Muscle of arm (tissue), 1 donor: ENCODE measurements at regions not wholly inside any gene's neighbourhood (a gene's known extent, or its start where the extent isn't known, plus 50 kb on each side); places are given as distances from the start of the nearest gene placed in this dataset.

Experiments
- DNase-seq: peaks from one replicate; pipeline ENCODE4 v3.0.0-alpha.2; 2013

DNA sequence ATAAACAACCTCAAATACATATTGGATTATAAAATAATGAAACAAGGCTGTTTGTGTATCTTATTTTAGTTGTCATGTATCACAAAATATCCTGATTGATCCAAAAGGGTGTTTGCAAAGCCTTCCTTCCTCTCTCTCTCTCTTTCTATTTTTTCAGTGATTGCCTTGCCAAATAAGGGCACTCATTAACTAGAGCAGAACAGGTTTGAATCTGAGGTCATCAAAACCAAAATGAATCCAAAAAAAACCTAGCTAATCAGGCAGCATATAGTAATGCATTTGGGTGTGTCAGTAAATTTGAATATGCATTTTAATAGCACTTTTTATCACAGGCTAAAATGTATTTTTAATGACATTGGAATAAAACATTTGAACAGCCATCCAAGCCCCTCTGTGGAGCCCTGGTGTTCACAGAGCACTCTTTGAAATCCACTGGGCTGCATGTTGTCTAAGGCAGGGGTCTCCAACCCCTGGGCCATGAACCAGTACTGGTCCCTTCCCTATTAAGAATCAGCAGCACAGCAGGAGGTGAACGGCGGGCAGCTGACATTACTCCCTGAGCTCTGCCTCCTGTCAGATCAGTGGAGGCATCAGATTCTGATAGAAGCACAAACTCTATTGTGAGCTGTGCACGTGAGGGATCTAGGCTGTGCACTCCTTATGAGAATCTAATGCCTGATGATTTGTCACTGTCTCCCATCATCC is 171.8 kb upstream of the RAI14 start:
- DNase-seq: no peak

DNA sequence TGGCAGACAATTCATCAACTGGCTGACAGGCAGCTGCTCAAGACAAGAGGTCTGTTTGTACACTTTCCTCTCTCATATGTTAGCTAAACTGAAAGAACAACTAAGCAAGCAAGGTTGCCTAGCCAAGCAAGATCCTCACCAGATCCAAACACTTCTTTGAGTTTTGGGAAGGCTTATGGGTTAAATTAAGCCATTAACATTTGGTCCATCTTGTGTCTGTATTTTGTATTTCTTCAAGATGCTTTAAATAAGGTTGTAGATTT is 170.4 kb upstream of the RAI14 start:
- no peak for DNase-seq

DNA sequence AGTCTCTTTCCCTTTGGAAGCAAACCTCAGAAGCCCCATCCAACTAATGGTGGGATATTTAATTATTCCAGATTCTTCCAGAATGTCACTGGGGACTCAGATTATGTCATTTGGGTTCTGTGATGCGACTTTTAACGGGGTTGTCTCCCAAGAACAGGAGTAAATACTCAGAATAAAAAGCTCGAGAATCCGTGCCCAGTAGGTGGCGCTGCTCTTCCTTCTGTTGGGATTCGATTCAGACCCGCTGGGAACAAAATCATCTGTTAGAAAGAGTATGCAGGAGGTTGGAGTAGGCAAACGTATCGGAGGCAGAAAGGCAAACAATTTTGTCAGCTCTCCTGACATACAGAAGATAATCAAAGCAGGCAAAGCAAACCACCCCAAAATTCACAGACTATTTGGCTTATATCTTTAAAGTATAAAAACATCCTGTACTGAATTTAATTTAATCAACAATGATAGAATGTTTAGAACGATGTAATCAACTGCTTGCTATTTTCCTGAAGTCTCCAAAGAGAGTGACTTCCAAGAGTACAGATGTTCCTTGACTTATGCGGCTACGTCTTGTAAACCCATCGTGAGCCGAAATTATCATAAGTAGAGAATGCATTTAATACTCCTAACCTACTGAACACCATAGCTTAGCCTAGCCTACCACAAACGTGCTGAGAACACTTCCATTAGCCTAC is 169.8 kb upstream of the RAI14 start:
- peak; percentile 92 for DNase-seq

DNA sequence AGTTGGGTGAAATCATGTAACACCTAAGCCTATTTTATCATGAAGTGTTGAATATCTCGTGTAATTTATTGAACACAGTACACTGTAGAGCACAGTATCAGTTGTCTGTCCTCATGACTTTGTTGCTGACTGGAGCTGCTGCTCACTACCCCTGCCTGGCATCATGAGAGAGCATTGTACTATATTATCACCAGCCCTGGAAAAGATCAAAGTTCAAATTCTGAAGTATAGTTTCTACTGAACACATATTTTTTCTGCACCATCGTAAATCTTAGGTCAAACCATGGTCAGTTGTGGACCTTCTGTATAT is 169.3 kb upstream of the RAI14 start:
- DNase-seq: no peak

DNA sequence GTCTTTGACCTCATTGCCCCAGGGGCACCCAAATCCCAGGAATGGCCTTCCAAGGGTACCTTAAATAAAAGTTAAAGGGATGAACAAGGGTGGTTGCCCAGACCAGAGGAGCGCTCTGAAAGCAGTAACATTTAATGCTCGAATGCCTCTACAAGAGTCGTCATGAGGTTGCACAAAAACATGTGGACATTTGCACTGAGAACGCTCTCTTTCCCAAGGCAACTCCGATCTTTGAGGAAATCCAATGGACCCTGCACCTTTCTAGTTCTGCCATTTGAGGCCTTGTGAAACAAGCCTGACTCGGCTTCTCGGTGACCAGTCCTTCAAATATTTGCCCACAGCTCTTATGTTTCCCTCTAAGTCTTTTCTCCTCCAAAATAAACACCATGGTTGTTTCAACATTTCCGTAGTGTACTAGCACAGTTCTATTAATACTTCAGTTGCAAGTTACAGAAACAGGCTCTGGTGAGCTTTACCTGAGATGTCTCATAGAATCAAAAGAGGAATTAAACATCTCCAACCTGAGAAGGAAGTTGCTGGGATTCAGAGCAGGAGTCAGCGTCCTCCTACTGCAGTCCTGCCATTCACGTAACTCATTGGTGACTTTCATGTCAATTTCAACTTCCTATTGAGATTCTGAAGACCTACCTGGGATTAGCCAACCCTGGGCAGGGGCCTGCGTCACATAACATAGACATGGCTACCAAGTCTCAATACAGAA is 168.8 kb upstream of the RAI14 start:
- no peak for DNase-seq

DNA sequence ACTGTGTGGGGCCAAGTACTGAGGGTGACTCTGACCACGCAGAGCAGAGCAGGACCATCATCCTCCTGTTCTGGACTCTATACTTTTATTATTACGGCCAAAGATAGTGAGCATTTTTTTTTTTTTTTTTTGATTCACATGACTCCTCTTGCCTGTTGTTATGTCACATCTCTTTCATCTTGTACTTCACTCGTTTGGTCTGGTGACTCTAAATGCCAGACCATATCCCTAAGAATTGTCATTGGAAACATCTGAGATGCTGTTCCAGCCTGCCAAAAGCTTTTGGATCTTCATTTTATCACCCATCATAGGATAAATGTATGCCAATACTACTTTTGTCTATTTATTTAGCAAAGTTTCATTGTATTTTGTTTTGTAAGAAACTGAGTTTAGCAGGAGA is 168.2 kb upstream of the RAI14 start:
- DNase-seq: no peak

DNA sequence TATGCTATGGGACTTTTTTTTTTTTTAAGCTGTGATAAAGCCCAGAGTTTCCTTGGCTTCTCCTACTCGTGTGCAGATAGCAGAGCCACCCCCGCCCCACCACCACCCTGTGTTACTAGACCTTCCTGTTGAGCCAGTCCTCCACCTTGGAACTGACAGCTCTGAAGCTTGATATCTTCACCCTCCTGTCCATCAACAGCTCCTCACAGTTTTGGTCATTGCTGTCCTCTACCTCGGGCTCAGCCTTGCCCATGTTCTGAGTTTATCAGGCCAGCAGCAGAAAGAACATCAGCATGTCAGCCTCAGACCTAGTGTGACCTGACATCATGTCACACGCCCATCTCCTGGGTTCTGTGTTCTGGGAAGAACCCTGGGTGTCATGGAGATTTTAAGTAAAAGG is 167.1 kb upstream of the RAI14 start:
- no peak for DNase-seq

DNA sequence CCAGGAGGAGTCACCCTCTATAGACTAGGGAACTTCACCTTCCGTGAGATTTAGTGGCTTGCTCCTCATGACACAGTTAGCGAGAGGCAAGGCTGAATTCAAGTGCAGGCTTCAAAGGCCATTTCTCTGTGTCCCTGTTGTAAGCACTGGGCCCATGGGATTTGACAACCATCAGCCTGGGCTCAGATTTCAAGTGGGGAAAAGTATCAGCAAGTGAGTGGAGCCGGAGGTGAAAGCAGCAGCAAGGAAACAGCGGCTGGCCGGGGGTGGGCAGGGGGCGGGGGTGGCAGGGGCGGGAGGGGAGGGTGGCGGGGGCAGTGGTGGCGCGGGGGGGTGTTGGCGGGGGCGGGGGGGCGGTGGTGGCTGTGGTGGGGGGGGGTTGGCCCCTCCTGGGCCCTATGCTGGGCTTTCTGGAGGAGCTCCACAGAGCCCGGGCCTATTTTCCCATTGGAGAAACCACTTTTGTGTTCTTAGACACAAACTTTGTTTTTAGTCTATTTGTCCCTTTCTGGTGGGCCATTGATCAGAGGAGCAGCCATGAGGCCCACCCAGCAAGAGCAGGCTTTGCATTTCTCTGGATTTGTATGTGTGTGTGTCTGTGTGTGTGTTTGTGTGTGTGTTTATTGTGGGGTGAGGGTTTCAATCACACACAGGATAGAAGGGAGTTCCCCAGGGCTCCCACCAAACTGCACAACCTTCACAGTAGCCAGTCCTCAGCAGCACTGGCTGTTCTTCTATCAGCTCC is 165.4 kb upstream of the RAI14 start:
- DNase-seq: no peak

DNA sequence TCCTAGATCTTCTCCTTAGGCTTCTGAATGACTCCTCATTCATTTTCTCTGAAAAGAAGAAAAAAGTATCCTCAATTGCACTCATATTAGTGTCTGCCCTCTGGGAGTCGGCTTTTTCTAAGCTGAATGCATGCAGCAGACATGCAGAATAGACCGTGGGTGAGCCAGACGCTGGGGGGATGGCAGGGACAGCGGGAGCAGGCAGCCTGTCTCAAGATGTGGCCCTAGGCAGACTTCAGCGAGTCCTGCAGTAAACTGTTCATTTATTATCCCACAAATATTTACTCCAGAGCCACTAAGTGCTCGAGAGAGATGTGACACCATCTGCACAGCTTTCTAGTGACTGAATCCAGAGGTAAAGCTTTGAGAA is 164.9 kb upstream of the RAI14 start:
- no peak for DNase-seq

DNA sequence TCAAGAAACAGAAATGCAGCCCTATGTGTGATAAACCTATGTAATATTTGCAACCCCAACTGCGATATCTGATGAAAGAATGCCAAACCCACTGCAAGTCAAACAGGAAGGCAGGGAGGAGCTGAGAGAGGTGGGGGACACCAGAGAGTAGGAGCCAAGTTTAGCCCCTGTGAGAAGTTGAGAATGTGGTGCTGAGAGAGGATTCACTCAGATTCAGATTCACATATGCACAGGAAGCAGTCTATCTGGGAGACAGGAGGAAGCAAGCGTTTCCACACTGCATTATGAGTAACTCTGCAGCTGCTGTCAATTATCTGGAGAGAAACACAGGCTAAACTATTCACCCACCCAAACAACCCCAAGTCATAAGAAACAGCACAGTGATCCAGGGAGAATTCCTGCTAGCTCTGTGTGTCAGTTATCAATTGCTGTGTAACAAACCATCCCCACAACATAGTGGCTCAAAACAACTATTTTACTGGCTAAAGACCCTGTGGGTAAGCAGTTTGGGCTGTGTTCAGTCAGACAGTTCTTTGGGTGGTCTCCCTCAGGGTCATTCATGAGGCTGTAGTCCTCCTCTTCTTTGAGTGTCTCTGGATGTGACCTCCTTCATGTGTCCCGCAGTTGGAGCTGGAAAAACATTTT is 161.9 kb upstream of the RAI14 start:
- DNase-seq: no peak

DNA sequence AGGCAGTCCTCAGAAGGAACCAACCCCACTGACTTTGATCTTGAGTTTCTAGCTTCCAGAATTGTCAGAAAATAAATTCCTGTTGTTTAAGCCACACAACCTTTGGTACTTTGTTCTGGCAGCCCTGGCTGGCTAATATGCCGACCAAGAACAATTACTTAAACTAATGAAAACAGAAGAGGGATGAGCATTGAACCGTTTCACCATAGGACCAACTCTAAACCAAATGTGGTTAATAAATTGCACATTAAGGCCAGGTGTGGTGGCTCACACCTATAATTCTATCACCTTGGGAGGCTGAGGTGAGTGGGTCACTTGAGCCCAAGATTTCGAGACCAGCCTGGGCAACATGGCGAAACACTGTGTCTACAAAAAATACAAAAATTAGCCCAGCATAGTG is 160.9 kb upstream of the RAI14 start:
- DNase-seq: no peak

DNA sequence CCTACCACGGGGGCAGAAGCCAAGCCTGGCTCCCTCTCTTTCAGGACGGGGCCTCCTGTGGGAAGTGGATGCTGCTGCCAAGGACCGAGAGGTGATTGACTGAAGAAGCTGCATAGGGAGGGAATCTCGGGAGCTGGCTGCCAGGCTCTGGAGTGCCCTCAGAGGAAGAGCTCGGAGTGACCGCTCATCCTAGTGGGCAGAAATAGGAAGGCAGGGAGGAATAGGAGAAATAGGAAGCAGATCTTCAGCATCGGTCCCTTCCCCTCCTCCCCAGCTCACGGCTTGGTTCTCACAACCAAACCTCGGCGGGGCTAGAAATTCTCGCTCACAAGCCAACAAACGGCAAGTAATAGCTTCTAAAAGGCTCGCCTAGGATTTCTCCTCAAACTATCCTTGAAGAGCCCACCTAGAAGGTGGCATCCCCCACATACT is 159.9 kb upstream of the RAI14 start:
- DNase-seq: no peak

DNA sequence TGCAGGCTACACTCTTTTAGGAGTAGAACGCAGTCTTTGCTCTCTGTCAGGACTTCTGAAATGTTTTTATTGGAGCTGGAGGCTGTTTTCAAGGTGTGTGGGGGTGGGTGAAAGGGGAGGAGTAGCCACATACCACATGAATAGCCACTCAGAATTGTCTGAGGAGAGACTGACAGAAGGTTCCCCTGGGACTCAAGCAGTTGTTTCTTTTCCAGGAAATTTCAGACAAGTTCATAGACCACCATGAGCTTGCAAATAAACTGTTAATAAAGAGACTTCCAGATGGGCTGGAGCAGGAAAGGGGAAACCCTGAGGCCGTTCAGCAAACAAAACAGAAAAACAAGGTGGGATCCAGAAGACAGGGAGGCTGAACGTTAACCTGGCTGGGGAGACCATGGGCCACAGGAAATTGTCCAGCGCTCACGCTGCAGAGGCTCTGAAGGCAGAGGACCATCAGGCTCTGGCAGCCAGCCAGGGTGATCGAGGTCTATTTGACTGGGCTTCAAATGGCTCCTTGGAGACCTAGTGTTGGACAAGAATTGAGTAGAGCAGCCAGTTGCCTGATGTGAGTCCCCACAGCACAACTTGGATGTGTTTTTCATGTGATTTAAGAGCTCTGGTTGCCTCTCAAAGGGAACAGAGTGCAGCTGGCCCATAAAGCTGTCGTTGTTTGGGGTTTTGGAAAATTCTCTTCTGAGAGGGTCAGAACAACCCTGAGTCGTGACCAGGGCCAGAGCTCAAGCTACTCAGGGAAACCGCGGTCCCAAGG is 159.2 kb upstream of the RAI14 start:
- peak; percentile 94 for DNase-seq

DNA sequence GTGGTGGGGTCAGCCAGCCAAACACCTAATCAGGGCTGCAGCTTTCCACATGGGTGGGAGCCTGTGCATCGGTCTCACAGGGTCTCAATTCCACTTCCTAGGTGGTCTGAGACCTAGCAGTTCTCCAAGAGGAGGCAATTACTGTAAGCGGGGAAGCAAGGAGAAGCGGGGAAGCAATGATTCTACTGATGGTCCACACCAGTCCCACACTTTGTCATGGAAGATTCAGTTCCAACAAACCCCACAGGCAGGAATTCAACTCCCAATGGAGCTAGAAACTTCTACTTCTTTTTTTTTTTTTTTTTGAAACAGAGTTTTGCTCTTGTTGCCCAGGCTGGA is 158.7 kb upstream of the RAI14 start:
- no peak for DNase-seq

DNA sequence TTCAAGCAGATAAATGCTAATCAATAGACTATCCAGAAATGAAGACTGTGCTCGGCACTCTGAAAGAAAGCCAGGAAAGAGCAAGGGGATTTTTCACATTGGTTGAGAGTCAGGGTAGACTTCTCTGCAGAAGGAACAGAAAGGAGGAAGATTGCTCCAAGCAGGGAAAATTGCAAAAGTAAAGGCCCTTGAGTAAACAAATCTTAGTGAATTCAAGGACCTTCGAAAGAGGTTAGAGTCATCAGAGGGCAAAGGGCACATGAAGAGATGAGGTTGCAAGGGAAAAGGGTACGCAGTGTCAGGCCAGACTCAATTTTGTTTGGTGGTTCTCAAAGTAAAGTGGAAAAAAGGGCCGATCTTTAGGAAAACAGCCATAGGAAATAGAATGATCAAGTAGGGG is 157.6 kb upstream of the RAI14 start:
- no peak for DNase-seq

DNA sequence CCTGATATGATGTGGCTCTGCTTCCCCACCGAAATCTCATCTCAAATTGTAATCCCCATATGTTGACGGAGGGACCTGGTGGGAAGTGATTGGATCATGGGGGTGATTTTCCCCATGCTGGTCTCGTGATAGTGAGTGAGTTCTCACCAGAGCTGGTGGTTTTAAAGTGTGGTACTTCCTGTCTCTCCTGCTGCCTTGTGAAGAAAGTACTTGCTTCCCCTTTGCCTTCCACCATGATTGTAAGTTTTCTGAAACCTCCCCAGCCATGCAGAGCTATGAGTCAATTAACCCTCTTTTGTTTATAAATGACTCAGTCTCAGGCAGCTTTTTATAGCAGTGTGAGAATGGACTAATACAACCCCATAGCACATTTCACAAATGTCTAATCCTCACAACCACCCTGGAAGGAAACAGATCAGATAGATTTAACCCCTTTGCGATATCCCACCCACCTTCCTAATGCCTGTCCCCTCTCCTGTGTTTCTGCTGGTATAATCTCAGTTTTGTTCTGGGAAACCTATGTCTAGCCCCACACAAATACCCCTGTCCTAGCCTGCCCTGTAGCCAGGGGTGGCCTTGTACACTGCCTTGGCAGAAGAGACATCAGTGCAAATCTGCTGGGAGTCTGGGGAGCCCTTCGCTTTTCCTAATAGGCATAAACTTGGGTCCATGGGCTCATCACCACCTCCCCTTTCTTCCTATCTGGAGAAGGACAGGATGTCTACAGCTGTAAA is 157.0 kb upstream of the RAI14 start:
- no peak for DNase-seq

DNA sequence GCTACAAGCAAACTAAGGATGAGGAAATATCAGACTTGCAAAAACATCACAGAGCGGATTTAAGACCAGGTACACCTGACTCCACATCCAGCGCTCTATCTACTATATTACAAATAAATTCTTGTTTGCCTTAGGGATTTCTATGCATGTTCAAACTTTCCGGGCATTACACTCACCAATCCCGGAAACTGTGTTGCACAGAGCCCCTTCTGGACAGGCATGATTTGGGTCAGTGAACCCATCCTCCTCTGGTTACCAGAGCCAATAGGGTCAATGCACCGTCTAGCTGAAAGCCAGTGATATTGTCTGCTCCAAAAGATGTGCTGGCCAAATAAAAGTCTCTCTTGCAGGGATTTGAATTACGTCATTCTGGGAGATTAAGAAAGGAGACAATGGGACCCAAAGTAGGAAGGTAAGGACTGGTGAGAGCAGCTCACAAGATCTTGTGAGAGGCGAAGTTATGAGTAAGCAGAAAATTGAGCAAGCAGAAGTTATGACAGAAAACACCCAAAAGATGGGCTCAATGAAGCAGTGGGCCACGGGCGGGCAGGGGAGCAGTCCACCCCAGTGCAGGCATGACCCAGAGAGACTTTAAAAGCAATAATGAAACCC is 155.8 kb upstream of the RAI14 start:
- no peak for DNase-seq

DNA sequence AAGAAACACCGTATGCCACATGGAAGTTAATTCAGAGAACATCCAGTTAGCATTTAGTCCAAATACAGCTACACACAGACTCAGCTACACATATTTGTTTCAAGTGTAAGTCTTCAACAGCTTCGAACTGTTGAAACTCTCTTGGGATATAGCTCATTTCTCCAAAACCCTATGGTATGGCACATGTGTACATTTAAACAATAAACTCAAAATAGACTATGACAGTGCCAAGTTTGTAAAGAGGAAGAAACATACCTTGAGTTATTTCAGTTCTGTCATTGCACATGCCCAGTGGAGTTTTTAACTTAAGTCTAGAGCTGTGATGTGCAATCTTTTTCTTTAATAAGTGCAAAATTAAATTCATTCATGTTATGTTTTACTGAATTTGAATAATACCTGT is 155.1 kb upstream of the RAI14 start:
- no peak for DNase-seq

DNA sequence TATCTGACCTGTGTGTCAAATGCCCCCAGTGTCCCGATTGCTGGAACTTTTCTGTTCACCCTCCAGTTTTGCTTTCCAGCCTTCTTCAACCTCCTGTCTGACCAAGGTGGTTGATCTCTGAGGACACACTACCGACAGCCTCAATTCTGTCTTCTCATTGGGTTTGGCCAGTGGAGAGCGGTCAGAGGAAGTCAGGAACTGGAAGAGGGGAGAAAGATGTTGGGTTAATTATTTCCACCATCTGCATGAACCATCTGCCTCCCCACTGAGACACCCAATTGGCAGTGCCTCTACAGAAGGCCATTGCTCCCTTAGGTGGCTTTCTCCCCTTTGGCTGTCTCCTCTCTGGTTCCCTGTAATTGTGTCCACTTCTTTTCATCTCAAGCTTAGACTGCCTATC is 154.3 kb upstream of the RAI14 start:
- no peak for DNase-seq

DNA sequence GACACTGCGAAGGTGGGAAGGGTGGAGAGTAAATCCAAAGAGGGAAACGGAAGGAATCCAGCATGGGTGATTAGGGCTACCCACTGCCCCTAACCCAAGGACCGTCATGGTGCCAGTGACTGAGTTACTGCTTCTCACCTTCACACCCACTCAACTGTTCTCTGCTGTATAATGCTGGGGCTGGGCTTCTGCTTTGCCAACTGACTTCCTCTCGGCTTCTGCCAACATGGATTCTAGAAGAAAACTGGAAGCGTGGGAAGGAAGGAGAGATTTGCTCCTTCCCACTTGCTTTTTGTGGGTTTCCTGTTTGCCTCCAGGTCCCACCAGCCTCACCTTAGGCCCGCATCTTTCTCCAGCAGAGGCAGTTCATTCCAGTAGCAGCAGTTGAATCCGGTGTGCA is 153.5 kb upstream of the RAI14 start:
- DNase-seq: no peak
